HG02759 (cell line): ENCODE measurements at regions not wholly inside any gene's neighbourhood (a gene's known extent, or its start where the extent isn't known, plus 50 kb on each side); places are given as distances from the start of the nearest gene placed in this dataset.

Source experiments
- ATAC-seq: cut with Tn5 transposase; IDR thresholded peaks from one replicate; pipeline ENCODE4 v1.9.1; 2021; ENCODE audit warnings: mild to moderate bottlenecking, moderate library complexity; ENCODE audit not compliant: unreplicated experiment

DNA sequence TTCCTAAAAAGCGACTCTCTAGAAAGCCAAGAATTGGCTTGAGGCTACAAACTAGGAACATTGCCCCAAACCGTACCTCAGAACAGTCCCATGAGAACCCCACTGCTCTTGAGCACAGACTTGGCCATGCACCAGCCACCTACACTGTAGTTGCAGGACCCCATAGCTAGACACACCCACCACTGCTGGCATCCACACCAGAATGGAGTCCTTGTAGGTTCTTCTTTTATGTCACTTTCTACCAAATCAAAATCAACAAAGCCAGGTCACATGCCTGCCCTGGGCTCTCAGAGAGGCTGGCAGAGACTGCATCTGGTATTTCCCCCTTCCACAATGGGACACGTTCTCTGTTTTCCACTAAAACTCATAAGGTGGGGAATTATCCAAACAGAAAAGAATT, 290.5 kb downstream of the SHOX2 start:
- no peak for ATAC-seq

- ATAC-seq: no peak
These were observed 295.1 kb downstream of the SHOX2 start for GRCh38 chr3:157810924-157811718.

- no peak for ATAC-seq
These were observed 298.9 kb downstream of the SHOX2 start for GRCh38 chr3:157807280-157807679.

GRCh38 chr3:157805538-157805937, 300.7 kb downstream of the SHOX2 start:
- no peak for ATAC-seq

DNA sequence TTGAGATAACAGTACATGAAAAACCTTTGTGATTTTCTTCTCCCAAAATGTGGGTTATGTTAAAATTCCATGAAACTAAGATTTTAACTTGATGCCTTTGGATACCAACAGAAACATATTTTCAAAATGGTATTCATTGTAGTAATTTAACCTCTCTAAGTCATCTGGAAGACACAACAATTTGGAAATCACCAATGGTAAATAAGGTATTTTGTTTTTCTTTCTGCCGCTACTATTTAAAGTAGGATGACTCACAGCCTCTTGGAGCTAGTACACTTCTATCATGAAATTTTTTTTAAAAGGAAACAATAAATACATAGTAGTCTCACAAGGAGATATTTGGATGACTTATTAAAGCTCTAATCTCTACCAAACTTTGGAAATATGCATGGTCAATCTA, 291.6 kb upstream of the VEPH1 start:
- ATAC-seq: no peak

DNA sequence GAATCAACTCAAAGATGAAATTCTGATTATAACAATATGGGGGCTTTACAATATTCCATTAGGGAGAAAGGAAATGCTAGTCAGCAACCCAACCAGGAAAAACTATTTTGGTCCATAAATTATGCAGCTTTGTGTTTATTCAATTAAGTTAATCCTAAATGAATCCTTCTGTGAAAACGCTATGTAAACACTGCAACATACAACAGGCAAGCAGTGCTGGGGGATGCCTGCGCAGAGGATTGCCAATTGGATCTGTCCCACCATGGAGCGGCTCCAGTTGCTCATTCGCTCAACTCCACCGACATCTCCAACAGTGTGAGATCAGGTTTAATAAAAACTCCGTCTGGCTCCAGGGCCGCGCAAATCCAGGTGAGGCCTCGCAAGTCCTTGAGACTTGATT, 290.5 kb upstream of the VEPH1 start:
- no peak for ATAC-seq

GRCh38 chr3:157789162-157789561, 285.9 kb upstream of the VEPH1 start:
- no peak for ATAC-seq

- no peak for ATAC-seq
These were observed 283.4 kb upstream of the VEPH1 start for GRCh38 chr3:157786618-157787017.

GRCh38 chr3:157786211-157786610, 283.0 kb upstream of the VEPH1 start:
- no peak for ATAC-seq

- no peak for ATAC-seq
These were observed 282.0 kb upstream of the VEPH1 start for GRCh38 chr3:157785102-157785826.

GRCh38 chr3:157782236-157782635, 279.0 kb upstream of the VEPH1 start:
- no peak for ATAC-seq

DNA sequence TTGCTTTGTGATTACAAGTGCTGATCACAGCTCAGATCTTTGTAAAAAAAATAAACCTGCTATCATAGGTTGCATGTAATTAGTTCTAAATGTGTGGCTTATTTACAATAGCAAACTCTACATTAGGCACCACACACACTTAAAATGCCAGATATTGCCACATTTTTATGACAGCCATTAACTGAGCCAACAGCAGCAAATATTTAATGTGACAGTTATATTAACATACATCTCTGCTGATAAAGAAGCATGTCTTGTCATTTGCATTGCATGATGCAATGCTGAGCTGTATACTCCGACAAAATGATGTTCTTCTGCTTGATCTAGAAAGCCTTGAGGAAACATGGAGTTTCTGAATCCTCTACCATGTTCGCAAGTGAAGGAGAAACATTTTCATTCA, 273.6 kb upstream of the VEPH1 start:
- ATAC-seq: no peak

GRCh38 chr3:157775446-157775845, 272.2 kb upstream of the VEPH1 start:
- ATAC-seq: no peak

DNA sequence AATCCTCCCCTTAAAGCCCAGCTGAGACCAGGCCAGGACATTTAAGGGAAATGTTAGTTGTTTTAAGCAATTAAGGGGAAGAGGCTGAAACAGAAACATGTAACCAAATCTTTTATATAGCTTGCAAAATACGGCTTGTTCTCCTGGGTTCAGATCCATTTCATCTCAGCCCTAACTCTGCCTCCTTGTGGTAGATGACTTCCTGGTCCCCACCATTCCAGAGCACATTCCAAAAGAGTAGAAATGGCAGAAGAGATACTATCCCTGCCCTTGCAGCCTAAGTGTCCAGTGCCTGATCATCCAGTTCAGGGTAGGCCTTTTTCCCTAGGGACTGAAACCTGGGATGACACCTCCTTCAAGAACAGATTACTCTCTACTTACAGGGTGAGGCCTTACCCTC, 266.2 kb upstream of the VEPH1 start:
- ATAC-seq: no peak

- no peak for ATAC-seq
These were observed 264.4 kb upstream of the VEPH1 start for GRCh38 chr3:157767607-157768006.

DNA sequence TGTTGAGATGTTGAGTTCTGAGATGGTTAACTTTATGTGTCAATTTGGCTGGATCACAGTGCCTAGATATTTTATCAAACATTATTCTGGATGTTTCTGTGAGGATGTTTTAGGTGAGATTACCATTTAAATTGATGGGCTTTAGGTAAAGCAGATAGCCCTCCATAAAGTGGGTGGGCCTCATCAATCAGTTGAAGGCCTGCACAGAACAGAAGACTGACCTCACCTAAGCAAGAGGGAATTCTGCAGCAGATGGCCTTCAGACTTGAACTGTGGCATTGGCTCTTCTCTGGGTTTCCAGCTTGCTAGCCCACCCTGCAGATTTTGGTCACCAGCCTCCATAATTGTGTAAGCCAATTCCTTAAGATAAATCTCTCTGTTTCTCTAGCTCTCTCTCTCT, 260.4 kb upstream of the VEPH1 start:
- no peak for ATAC-seq

DNA sequence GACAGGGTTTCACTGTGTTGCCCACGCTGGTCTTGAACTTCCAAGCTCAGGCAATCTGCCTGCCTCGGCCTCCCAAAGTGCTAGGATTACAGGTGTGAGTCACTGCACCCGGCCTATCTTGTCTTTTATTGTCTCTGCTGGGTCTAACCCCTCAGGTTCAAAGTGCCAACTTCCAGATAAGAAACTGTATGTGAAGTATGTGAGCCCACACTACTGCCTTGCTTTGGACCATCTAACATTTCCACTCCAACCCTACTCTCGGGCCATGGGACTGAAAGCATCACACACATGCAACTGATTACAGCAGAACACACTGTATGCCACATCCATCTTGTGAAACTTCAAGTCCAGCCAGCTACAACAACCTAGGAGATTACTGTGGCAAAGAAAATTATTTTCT, 256.1 kb upstream of the VEPH1 start:
- ATAC-seq: no peak

GRCh38 chr3:157755233-157755632, 252.0 kb upstream of the VEPH1 start:
- ATAC-seq: no peak

DNA sequence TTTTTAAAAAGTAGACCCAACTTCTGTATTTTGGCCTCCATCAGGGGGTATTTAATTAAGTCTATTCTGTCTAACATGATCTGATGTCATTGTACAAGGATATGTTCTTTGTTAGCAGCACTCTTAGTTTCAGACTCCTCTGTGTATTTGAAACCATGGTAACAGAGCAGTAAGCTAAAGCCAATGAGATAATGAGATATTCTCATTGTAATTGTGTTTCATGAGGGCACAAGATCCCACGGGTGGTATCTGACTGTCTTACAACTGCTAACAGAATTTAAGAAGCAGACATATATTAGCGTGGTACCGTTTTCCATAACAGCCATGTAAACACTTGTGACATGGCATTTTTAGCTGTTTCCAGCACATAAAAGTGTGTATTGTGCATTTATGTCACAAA, 251.2 kb upstream of the VEPH1 start:
- no peak for ATAC-seq

GRCh38 chr3:157753787-157754136, 250.5 kb upstream of the VEPH1 start:
- ATAC-seq: no peak

GRCh38 chr3:157752956-157753786, 250.0 kb upstream of the VEPH1 start:
- ATAC-seq: no peak

DNA sequence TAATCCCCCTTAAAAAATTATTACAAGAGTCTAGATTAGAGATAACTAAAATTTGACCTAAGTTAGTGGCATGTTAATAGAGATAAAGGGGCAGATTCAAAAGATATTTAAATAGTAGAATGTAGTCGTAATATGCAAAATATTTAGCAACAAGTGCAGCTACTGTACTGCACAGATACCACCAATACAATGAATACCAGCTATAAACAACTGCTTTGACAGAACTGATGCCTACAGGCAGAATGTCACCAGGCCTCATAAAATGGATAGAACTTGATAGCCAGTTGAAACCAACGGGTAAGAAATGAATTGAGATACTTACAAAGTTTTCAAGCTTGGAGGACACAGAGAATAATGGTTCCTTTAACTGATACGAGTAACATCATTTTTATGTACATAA, 249.3 kb upstream of the VEPH1 start:
- no peak for ATAC-seq
